Skin of body (tissue), 1 donor: ENCODE measurements at regions not wholly inside any gene's neighbourhood (a gene's known extent, or its start where the extent isn't known, plus 50 kb on each side); places are given as distances from the start of the nearest gene placed in this dataset.

ENCODE experiments used
- DNase-seq: peaks from one replicate; lab custom pipeline; 2025; lab: John Stamatoyannopoulos, UW

- no peak for DNase-seq
These were observed 268.8 kb upstream of the MAGI2 start for GRCh38 chr7:79722217-79722616.

- DNase-seq, result no peak
These were observed 265.7 kb upstream of the MAGI2 start for GRCh38 chr7:79719216-79719615.

- DNase-seq, result no peak
These were observed 262.9 kb upstream of the MAGI2 start for GRCh38 chr7:79716329-79716728.

- DNase-seq, result no peak
These were observed 260.6 kb upstream of the MAGI2 start for GRCh38 chr7:79714081-79714480.

GRCh38 chr7:79713276-79713675, 259.8 kb upstream of the MAGI2 start:
- no peak for DNase-seq

GRCh38 chr7:79711660-79712059, 258.2 kb upstream of the MAGI2 start:
- DNase-seq, result no peak

- DNase-seq, result no peak
These were observed 256.3 kb upstream of the MAGI2 start for GRCh38 chr7:79709574-79710409.

- DNase-seq, result no peak
These were observed 248.6 kb upstream of the MAGI2 start for GRCh38 chr7:79702116-79702515.

GRCh38 chr7:79692015-79692414, 238.5 kb upstream of the MAGI2 start:
- DNase-seq, result no peak

GRCh38 chr7:79691074-79691473, 237.6 kb upstream of the MAGI2 start:
- DNase-seq, result no peak

- DNase-seq, result no peak
These were observed 230.9 kb upstream of the MAGI2 start for GRCh38 chr7:79684384-79684783.

- no peak for DNase-seq
These were observed 230.4 kb upstream of the MAGI2 start for GRCh38 chr7:79683916-79684315.

GRCh38 chr7:79683185-79683890, 229.9 kb upstream of the MAGI2 start:
- no peak for DNase-seq

- DNase-seq, result no peak
These were observed 228.0 kb upstream of the MAGI2 start for GRCh38 chr7:79681454-79681853.

- no peak for DNase-seq
These were observed 220.5 kb upstream of the MAGI2 start for GRCh38 chr7:79673969-79674368.

- no peak for DNase-seq
These were observed 220.0 kb upstream of the MAGI2 start for GRCh38 chr7:79673421-79673820.

- DNase-seq, result no peak
These were observed 214.8 kb upstream of the MAGI2 start for GRCh38 chr7:79668292-79668691.

- DNase-seq, result no peak
These were observed 213.0 kb upstream of the MAGI2 start for GRCh38 chr7:79666472-79666871.

GRCh38 chr7:79664884-79665676, 211.6 kb upstream of the MAGI2 start:
- no peak for DNase-seq

- no peak for DNase-seq
These were observed 204.8 kb upstream of the MAGI2 start for GRCh38 chr7:79658304-79658703.

GRCh38 chr7:79653136-79653631, 199.7 kb upstream of the MAGI2 start:
- DNase-seq, result no peak

GRCh38 chr7:79652619-79653018, 199.2 kb upstream of the MAGI2 start:
- DNase-seq, result no peak
